Endodermal cell (in vitro differentiated cells): ENCODE measurements at regions not wholly inside any gene's neighbourhood (a gene's known extent, or its start where the extent isn't known, plus 50 kb on each side); places are given as distances from the start of the nearest gene placed in this dataset.
"Not testable (repeated sequence)": the region's sequence is repeated elsewhere in the genome, so short reads cannot be mapped to it uniquely, and the experiment has no call there.

Experiments
- DNase-seq: peaks from one replicate; pipeline ENCODE4 v3.0.0-alpha.2; 2017
- H3K27ac ChIP-seq: 2 replicates; pipeline ENCODE4 v1.5.1; 2013; ENCODE audit warnings: mild to moderate bottlenecking, low read depth, low read length, moderate library complexity
- H3K27me3 ChIP-seq: 2 replicates; pipeline ENCODE4 v1.6.1; 2013; ENCODE audit warnings: mild to moderate bottlenecking, low read length, moderate library complexity; ENCODE audit not compliant: insufficient read depth, control insufficient read depth, poor library complexity, severe bottlenecking
- H3K36me3 ChIP-seq: 2 replicates; pipeline ENCODE4 v1.7.0; 2013; ENCODE audit warnings: mild to moderate bottlenecking, low read length, moderate library complexity; ENCODE audit not compliant: control insufficient read depth, insufficient read depth
- H3K4me1 ChIP-seq: one replicate; pipeline ENCODE4 v1.7.0; 2013; ENCODE audit warnings: low read length; ENCODE audit not compliant: control insufficient read depth, insufficient read depth
- H3K4me3 ChIP-seq: 2 replicates; pipeline ENCODE4 v1.5.1; 2013; ENCODE audit warnings: mild to moderate bottlenecking, low read length, moderate library complexity
- H3K9ac ChIP-seq: 2 replicates; pipeline ENCODE4 v1.6.1; 2013; ENCODE audit warnings: mild to moderate bottlenecking, low read length, moderate library complexity; ENCODE audit not compliant: poor library complexity, severe bottlenecking; ENCODE audit errors: extremely low read depth
- H3K9me3 ChIP-seq: 2 replicates; pipeline ENCODE4 v1.6.1; 2013; ENCODE audit warnings: mild to moderate bottlenecking, low read length, moderate library complexity; ENCODE audit not compliant: control insufficient read depth
- H3K27ac Mint-ChIP-seq: 2 replicates; pipeline ENCODE4 v1.8.0; 2020; ENCODE audit warnings: mixed read lengths
- H3K27me3 Mint-ChIP-seq: 2 replicates; pipeline ENCODE4 v1.8.0; 2021; ENCODE audit warnings: mild to moderate bottlenecking, mixed read lengths; ENCODE audit not compliant: insufficient read depth
- H3K36me3 Mint-ChIP-seq: 2 replicates; pipeline ENCODE4 v1.8.0; 2020; ENCODE audit warnings: low read depth, mixed read lengths
- H3K4me1 Mint-ChIP-seq: 2 replicates; pipeline ENCODE4 v1.8.0; 2020; ENCODE audit warnings: mixed read lengths
- H3K4me3 Mint-ChIP-seq: 2 replicates; pipeline ENCODE4 v1.8.0; 2020; ENCODE audit warnings: mild to moderate bottlenecking, moderate library complexity, mixed read lengths
- H3K9me3 Mint-ChIP-seq: 2 replicates; pipeline ENCODE4 v1.8.0; 2020; ENCODE audit warnings: mild to moderate bottlenecking, mixed read lengths
- CTCF ChIP-seq: fragments of 200-600 bp; sonication (generic); conservative IDR thresholded peaks from 2 replicates; pipeline ENCODE4 v1.5.0; 2021; ENCODE audit warnings: antibody characterized with exemption, mild to moderate bottlenecking
- WGBS, 2 experiments: methylation state at CpG; one replicate each; pipeline versions ENCODE4 v1.1.5 to v1.1.7; 2013; ENCODE audit warnings: missing lambda C conversion rate in 2 of 2, mixed read lengths in 1 of 2; ENCODE audit not compliant: insufficient coverage in 1 of 2, insufficient read length in 1 of 2; 5-methylcytosine and 5-hydroxymethylcytosine counted together

- Histone ChIP-seq H3K27me3 (no peaks in the 10 kb centered on the region), H3K4me1 (no peaks in the 10 kb centered on the region), H3K9ac (no peak overlapping the region), H3K27ac (no peak overlapping the region), H3K36me3 (no peaks in the 10 kb centered on the region), H3K9me3 (no peaks in the 10 kb centered on the region), H3K4me3 (no peak overlapping the region)
- Mint-ChIP-seq H3K9me3 (no peaks in the 10 kb centered on the region), H3K27ac (no peak overlapping the region), H3K36me3 (no peaks in the 10 kb centered on the region), H3K4me1 (peaks cover 3% of the 10 kb centered on the region), H3K27me3 (no peaks in the 10 kb centered on the region), H3K4me3 (no peak overlapping the region)
- TF ChIP-seq CTCF = no peak
- DNase-seq = no peak
- WGBS, 2 experiments = 96% methylated on average over 1 of the region's 1 CpG; no CpG with 5 or more reads in 1 of the 2 experiments
These were observed 633.8 kb upstream of the ZNF804A start for GRCh38 chr2:183964565-183964964.

- Histone ChIP-seq H3K9ac (no peak overlapping the region), H3K27me3 (no peaks in the 10 kb centered on the region), H3K9me3 (no peaks in the 10 kb centered on the region), H3K4me3 (no peak overlapping the region), H3K4me1 (no peaks in the 10 kb centered on the region), H3K27ac (no peak overlapping the region), H3K36me3 (no peaks in the 10 kb centered on the region)
- Mint-ChIP-seq H3K4me1 (peaks cover 3% of the 10 kb centered on the region), H3K27me3 (no peaks in the 10 kb centered on the region), H3K27ac (no peak overlapping the region), H3K9me3 (peaks cover 5% of the 10 kb centered on the region), H3K4me3 (no peak overlapping the region), H3K36me3 (no peaks in the 10 kb centered on the region)
- WGBS, 2 experiments = 97 to 100% methylated on average over 4 to 6 of the region's 6 CpGs
- no peak for TF ChIP-seq CTCF
- no peak for DNase-seq
These were observed 630.6 kb upstream of the ZNF804A start for GRCh38 chr2:183967756-183968155.

DNA sequence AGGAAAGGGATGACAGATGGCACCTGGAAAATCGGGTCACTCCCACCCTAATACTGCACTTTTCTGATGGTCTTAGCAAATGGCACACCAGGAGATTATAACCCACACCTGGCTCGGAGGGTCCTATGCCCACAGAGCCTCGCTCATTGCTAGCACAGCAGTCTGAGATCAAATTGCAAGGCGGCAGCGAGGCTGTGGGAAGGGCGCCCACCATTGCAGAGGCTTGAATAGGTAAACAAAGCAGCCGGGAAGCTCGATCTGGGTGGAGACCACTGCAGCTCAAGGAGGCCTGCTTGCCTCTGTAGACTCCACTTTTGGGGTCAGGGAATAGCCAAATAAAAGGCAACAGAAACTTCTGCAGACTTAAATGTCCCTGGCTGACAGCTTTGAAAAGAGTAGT lies 622.7 kb upstream of the ZNF804A start:
- H3K27ac ChIP-seq, H3K9me3 ChIP-seq, H3K4me1 ChIP-seq, H3K27me3 Mint-ChIP-seq, H3K27ac Mint-ChIP-seq, H3K36me3 Mint-ChIP-seq, DNase-seq, H3K4me3 Mint-ChIP-seq, H3K9ac ChIP-seq, H3K27me3 ChIP-seq, H3K36me3 ChIP-seq, H3K4me1 Mint-ChIP-seq, H3K4me3 ChIP-seq: not testable (repeated sequence)
- WGBS, 2 experiments = 91 to 94% methylated on average over 8 of the region's 8 CpGs
- H3K9me3 Mint-ChIP-seq = peaks cover 33% of the 10 kb centered on the region

DNA sequence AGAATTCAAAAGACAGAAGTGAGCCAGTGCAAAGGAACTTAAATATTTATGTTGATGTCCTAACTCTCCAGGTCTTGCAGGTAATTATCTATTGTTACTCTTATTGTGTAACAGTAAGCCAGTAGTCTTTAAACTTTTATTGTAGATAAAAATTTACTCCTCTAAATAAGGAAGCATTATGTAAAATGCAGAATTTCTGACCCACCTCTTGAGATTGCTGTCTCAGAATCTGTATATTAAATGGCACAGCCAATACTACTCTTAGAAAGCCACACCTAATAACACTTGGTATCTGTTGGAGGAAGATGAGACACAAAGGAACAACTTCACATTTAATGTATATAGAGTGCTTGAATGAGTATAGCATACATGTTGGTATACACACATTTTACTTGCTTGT lies 613.5 kb upstream of the ZNF804A start:
- no peak overlapping the region for H3K27ac Mint-ChIP-seq
- H3K27me3 ChIP-seq = no peaks in the 10 kb centered on the region
- H3K36me3 ChIP-seq = no peaks in the 10 kb centered on the region
- H3K9ac ChIP-seq = no peak overlapping the region
- H3K27me3 Mint-ChIP-seq = no peaks in the 10 kb centered on the region
- DNase-seq = no peak
- H3K4me1 Mint-ChIP-seq = peaks cover 3% of the 10 kb centered on the region
- H3K4me3 Mint-ChIP-seq = no peak overlapping the region
- no peaks in the 10 kb centered on the region for H3K4me1 ChIP-seq
- no peak overlapping the region for H3K27ac ChIP-seq
- no peak overlapping the region for H3K4me3 ChIP-seq
- peaks cover 1% of the 10 kb centered on the region for H3K36me3 Mint-ChIP-seq
- H3K9me3 ChIP-seq = peaks cover 23% of the 10 kb centered on the region
- peaks cover 29% of the 10 kb centered on the region for H3K9me3 Mint-ChIP-seq
- no peak for TF ChIP-seq CTCF
